H1 (cell line): ENCODE measurements at regions not wholly inside any gene's neighbourhood (a gene's known extent, or its start where the extent isn't known, plus 50 kb on each side); places are given as distances from the start of the nearest gene placed in this dataset.

Source experiments
- CREB1 ChIP-seq: IDR thresholded peaks from 2 replicates; pipeline ENCODE4 v1.6.1; 2012; ENCODE audit warnings: inconsistent platforms
- GTF2F1 ChIP-seq: IDR thresholded peaks from 2 replicates; pipeline ENCODE4 v1.6.1; 2012; ENCODE audit warnings: low read depth, low read length, improper control_type of control experiment, borderline replicate concordance
- POLR2A ChIP-seq, 2 experiments: IDR thresholded peaks; 1 replicate in 1 of 2; 2 replicates in 1 of 2; pipeline ENCODE4 v1.6.1; 2011; ENCODE audit warnings: low read depth in 2 of 2, low read length in 2 of 2, mild to moderate bottlenecking in 2 of 2; ENCODE audit errors: control extremely low read depth in 1 of 2
- TF ChIP-seq, protein P1 (sequence below): fragments of 300-600 bp; sonication (generic); IDR thresholded peaks from 2 replicates; pipeline ENCODE4 v1.7.1; 2012; ENCODE audit warnings: low read length, moderate library complexity, mild to moderate bottlenecking, inconsistent platforms; ENCODE audit not compliant: insufficient replicate concordance
- TF ChIP-seq, protein P2 (sequence below): IDR thresholded peaks from 2 replicates; pipeline ENCODE4 v1.6.1; 2011; ENCODE audit warnings: low read depth, mild to moderate bottlenecking, low read length; ENCODE audit not compliant: insufficient read depth

- TF ChIP-seq, protein P1, sequence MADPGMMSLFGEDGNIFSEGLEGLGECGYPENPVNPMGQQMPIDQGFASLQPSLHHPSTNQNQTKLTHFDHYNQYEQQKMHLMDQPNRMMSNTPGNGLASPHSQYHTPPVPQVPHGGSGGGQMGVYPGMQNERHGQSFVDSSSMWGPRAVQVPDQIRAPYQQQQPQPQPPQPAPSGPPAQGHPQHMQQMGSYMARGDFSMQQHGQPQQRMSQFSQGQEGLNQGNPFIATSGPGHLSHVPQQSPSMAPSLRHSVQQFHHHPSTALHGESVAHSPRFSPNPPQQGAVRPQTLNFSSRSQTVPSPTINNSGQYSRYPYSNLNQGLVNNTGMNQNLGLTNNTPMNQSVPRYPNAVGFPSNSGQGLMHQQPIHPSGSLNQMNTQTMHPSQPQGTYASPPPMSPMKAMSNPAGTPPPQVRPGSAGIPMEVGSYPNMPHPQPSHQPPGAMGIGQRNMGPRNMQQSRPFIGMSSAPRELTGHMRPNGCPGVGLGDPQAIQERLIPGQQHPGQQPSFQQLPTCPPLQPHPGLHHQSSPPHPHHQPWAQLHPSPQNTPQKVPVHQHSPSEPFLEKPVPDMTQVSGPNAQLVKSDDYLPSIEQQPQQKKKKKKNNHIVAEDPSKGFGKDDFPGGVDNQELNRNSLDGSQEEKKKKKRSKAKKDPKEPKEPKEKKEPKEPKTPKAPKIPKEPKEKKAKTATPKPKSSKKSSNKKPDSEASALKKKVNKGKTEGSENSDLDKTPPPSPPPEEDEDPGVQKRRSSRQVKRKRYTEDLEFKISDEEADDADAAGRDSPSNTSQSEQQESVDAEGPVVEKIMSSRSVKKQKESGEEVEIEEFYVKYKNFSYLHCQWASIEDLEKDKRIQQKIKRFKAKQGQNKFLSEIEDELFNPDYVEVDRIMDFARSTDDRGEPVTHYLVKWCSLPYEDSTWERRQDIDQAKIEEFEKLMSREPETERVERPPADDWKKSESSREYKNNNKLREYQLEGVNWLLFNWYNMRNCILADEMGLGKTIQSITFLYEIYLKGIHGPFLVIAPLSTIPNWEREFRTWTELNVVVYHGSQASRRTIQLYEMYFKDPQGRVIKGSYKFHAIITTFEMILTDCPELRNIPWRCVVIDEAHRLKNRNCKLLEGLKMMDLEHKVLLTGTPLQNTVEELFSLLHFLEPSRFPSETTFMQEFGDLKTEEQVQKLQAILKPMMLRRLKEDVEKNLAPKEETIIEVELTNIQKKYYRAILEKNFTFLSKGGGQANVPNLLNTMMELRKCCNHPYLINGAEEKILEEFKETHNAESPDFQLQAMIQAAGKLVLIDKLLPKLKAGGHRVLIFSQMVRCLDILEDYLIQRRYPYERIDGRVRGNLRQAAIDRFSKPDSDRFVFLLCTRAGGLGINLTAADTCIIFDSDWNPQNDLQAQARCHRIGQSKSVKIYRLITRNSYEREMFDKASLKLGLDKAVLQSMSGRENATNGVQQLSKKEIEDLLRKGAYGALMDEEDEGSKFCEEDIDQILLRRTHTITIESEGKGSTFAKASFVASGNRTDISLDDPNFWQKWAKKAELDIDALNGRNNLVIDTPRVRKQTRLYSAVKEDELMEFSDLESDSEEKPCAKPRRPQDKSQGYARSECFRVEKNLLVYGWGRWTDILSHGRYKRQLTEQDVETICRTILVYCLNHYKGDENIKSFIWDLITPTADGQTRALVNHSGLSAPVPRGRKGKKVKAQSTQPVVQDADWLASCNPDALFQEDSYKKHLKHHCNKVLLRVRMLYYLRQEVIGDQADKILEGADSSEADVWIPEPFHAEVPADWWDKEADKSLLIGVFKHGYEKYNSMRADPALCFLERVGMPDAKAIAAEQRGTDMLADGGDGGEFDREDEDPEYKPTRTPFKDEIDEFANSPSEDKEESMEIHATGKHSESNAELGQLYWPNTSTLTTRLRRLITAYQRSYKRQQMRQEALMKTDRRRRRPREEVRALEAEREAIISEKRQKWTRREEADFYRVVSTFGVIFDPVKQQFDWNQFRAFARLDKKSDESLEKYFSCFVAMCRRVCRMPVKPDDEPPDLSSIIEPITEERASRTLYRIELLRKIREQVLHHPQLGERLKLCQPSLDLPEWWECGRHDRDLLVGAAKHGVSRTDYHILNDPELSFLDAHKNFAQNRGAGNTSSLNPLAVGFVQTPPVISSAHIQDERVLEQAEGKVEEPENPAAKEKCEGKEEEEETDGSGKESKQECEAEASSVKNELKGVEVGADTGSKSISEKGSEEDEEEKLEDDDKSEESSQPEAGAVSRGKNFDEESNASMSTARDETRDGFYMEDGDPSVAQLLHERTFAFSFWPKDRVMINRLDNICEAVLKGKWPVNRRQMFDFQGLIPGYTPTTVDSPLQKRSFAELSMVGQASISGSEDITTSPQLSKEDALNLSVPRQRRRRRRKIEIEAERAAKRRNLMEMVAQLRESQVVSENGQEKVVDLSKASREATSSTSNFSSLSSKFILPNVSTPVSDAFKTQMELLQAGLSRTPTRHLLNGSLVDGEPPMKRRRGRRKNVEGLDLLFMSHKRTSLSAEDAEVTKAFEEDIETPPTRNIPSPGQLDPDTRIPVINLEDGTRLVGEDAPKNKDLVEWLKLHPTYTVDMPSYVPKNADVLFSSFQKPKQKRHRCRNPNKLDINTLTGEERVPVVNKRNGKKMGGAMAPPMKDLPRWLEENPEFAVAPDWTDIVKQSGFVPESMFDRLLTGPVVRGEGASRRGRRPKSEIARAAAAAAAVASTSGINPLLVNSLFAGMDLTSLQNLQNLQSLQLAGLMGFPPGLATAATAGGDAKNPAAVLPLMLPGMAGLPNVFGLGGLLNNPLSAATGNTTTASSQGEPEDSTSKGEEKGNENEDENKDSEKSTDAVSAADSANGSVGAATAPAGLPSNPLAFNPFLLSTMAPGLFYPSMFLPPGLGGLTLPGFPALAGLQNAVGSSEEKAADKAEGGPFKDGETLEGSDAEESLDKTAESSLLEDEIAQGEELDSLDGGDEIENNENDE: no peak
- no peak for TF ChIP-seq CREB1
- TF ChIP-seq POLR2A (IDR thresholded peaks at IDR 0.05; ENCODE audit: control extremely low read depth in 1 of 2, low read depth in 2 of 2, low read length in 2 of 2): no peak
- no peak for TF ChIP-seq GTF2F1
- TF ChIP-seq, protein P2, sequence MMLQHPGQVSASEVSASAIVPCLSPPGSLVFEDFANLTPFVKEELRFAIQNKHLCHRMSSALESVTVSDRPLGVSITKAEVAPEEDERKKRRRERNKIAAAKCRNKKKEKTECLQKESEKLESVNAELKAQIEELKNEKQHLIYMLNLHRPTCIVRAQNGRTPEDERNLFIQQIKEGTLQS: no peak
- TF ChIP-seq, all 59 proteins: peak for 0
Measured at GRCh38 chr20:55893031-55893430, 112.3 kb downstream of the CBLN4 start (continued).
